Left ventricle myocardium inferior (tissue), 1 donor: ENCODE measurements at regions not wholly inside any gene's neighbourhood (a gene's known extent, or its start where the extent isn't known, plus 50 kb on each side); places are given as distances from the start of the nearest gene placed in this dataset.

Experiments used
- DNase-seq: peaks from one replicate; pipeline ENCODE4 v3.0.0-alpha.2; 2020
- H3K27ac ChIP-seq: fragments of 200-600 bp; replicated peaks from 2 replicates; pipeline ENCODE4 v1.8.0; 2021
- H3K27me3 ChIP-seq: fragments of 200-600 bp; 2 replicates; pipeline ENCODE4 v1.8.0; 2021; ENCODE audit warnings: low read depth
- H3K36me3 ChIP-seq: fragments of 200-600 bp; 2 replicates; pipeline ENCODE4 v1.8.0; 2021
- H3K4me1 ChIP-seq: fragments of 200-600 bp; 2 replicates; pipeline ENCODE4 v1.8.0; 2021
- H3K4me3 ChIP-seq: fragments of 200-600 bp; 2 replicates; pipeline ENCODE4 v1.8.0; 2021; ENCODE audit warnings: mild to moderate bottlenecking, moderate library complexity
- H3K9me3 ChIP-seq: fragments of 200-600 bp; replicated peaks from 2 replicates; pipeline ENCODE4 v1.8.0; 2021
- CTCF ChIP-seq: fragments of 200-600 bp; IDR thresholded peaks from 2 replicates; pipeline ENCODE4 v1.8.0; 2021; ENCODE audit warnings: antibody characterized with exemption, mild to moderate bottlenecking, borderline replicate concordance
- intact Hi-C: fragments of 100-400 bp; cut with micrococcal nuclease; formaldehyde crosslinking; loops from one replicate; pipeline ENCODE4 v1.11.0; 2022
- donor health status: DM: no; HTN: yes; CAD: no; lungs with severe emphysema.

GRCh38 chrX:134174859-134175258 lies 62.1 kb upstream of the CCDC160 start:
- H3K27me3 ChIP-seq = peaks cover 30% of the 10 kb centered on the region
- no peak overlapping the region for H3K27ac ChIP-seq
- no peak for DNase-seq
- intact Hi-C loops = no loop called here
- H3K36me3 ChIP-seq = no peaks in the 10 kb centered on the region
- no peaks in the 10 kb centered on the region for H3K4me1 ChIP-seq
- TF ChIP-seq CTCF = no peak
- no peak overlapping the region for H3K4me3 ChIP-seq
- no peaks in the 10 kb centered on the region for H3K9me3 ChIP-seq

GRCh38 chrX:134177527-134177926 lies 59.5 kb upstream of the CCDC160 start:
- DNase-seq = no peak
- Histone ChIP-seq H3K27ac (no peak overlapping the region), H3K4me1 (no peaks in the 10 kb centered on the region), H3K36me3 (no peaks in the 10 kb centered on the region), H3K4me3 (no peak overlapping the region), H3K27me3 (peaks cover 30% of the 10 kb centered on the region), H3K9me3 (no peaks in the 10 kb centered on the region)
- no peak for TF ChIP-seq CTCF
- intact Hi-C loops = no loop called here

GRCh38 chrX:134180601-134181274 lies 56.2 kb upstream of the CCDC160 start:
- TF ChIP-seq CTCF = no peak
- Histone ChIP-seq H3K4me3 (no peak overlapping the region), H3K27ac (no peak overlapping the region), H3K27me3 (peaks cover 15% of the 10 kb centered on the region), H3K9me3 (no peaks in the 10 kb centered on the region), H3K4me1 (no peaks in the 10 kb centered on the region), H3K36me3 (no peaks in the 10 kb centered on the region)
- DNase-seq = no peak
- intact Hi-C loops = no loop called here

GRCh38 chrX:134181275-134181660 lies 55.7 kb upstream of the CCDC160 start:
- H3K4me1 ChIP-seq = no peaks in the 10 kb centered on the region
- no peak for TF ChIP-seq CTCF
- H3K27ac ChIP-seq = no peak overlapping the region
- no peak overlapping the region for H3K4me3 ChIP-seq
- intact Hi-C loops = no loop called here
- no peak for DNase-seq
- peaks cover 10% of the 10 kb centered on the region for H3K27me3 ChIP-seq
- H3K36me3 ChIP-seq = no peaks in the 10 kb centered on the region
- no peaks in the 10 kb centered on the region for H3K9me3 ChIP-seq

GRCh38 chrX:134183665-134184064 lies 53.3 kb upstream of the CCDC160 start:
- intact Hi-C loops = no loop called here
- H3K36me3 ChIP-seq = no peaks in the 10 kb centered on the region
- H3K27me3 ChIP-seq = no peaks in the 10 kb centered on the region
- H3K4me3 ChIP-seq = no peak overlapping the region
- H3K27ac ChIP-seq = no peak overlapping the region
- DNase-seq = no peak
- no peaks in the 10 kb centered on the region for H3K9me3 ChIP-seq
- H3K4me1 ChIP-seq = no peaks in the 10 kb centered on the region
- TF ChIP-seq CTCF = no peak
